Testis (tissue), 2 donors: ENCODE measurements at regions not wholly inside any gene's neighbourhood (a gene's known extent, or its start where the extent isn't known, plus 50 kb on each side); places are given as distances from the start of the nearest gene placed in this dataset.
"Not testable (repeated sequence)": the region's sequence is repeated elsewhere in the genome, so short reads cannot be mapped to it uniquely, and the experiment has no call there.

Source experiments
- POLR2A ChIP-seq: fragments of 450-650 bp; IDR thresholded peaks from one replicate; pipeline ENCODE4 v1.6.1; 2017; ENCODE audit warnings: antibody characterized with exemption, mild to moderate bottlenecking, moderate library complexity
- TF ChIP-seq, protein P1 (sequence below), 3 experiments: fragments of 450-650 bp in 2 of 3; fragments of 200-600 bp in 1 of 3; sonication (generic) in 1 of 3; IDR thresholded peaks; one replicate each; pipeline ENCODE4 v1.5.1; 2016 to 2019; ENCODE audit warnings: antibody characterized with exemption in 3 of 3, mild to moderate bottlenecking in 2 of 3, moderate library complexity in 1 of 3

DNA sequence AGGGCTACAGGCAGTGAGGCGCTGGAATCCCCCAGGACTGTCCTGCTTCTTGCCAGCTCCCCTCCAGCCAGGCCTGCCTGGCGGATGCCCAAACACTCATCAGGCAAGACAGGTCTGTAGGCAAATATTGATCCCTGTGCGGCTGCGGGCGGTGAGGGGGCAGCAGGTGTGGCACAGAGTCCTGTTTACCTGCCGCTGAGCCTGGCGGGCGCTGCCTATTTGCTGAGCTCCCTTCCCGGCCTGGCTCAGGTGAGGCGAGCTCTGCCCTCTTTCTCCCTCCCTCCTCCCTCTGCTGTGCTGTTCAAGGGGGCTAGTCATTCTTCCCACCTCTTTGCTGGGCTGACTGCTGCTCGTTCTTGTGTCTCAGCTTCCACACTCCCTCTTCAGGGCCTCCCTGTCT is 71.5 kb downstream of the PROP1 start:
- TF ChIP-seq, protein P1, sequence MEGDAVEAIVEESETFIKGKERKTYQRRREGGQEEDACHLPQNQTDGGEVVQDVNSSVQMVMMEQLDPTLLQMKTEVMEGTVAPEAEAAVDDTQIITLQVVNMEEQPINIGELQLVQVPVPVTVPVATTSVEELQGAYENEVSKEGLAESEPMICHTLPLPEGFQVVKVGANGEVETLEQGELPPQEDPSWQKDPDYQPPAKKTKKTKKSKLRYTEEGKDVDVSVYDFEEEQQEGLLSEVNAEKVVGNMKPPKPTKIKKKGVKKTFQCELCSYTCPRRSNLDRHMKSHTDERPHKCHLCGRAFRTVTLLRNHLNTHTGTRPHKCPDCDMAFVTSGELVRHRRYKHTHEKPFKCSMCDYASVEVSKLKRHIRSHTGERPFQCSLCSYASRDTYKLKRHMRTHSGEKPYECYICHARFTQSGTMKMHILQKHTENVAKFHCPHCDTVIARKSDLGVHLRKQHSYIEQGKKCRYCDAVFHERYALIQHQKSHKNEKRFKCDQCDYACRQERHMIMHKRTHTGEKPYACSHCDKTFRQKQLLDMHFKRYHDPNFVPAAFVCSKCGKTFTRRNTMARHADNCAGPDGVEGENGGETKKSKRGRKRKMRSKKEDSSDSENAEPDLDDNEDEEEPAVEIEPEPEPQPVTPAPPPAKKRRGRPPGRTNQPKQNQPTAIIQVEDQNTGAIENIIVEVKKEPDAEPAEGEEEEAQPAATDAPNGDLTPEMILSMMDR (IDR thresholded peaks at IDR 0.05): not testable (repeated sequence)
- not testable (repeated sequence) for TF ChIP-seq POLR2A
